ENCODE measurements at regions not wholly inside any gene's neighbourhood (a gene's known extent, or its start where the extent isn't known, plus 50 kb on each side); places are given as distances from the start of the nearest gene placed in this dataset.

- TF ChIP-seq MYC (IDR thresholded peaks at IDR 0.05; ENCODE audit: low read depth, low read length): no peak
- TF ChIP-seq, protein P1, sequence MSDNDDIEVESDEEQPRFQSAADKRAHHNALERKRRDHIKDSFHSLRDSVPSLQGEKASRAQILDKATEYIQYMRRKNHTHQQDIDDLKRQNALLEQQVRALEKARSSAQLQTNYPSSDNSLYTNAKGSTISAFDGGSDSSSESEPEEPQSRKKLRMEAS (IDR thresholded peaks at IDR 0.05; ENCODE audit: low read depth, low read length): no peak
- no peak for TF ChIP-seq CTCF (IDR thresholded peaks at IDR 0.05; ENCODE audit: low read depth, low read length)
- H3K4me3 ChIP-seq (ENCODE audit: low read depth, low read length): no peak overlapping the region
- no peak for DNase-seq (ENCODE audit: low read depth)
These were observed 68.5 kb upstream of the RGS6 start for GRCh38 chr14:71863766-71864165.

Measured in NB4 (cell line).